C4-2B (cell line): ENCODE measurements at regions not wholly inside any gene's neighbourhood (a gene's known extent, or its start where the extent isn't known, plus 50 kb on each side); places are given as distances from the start of the nearest gene placed in this dataset.

Source experiments
- CTCF ChIP-seq: fragments of 450-650 bp; conservative IDR thresholded peaks from 2 replicates; pipeline ENCODE4 v1.5.1; 2017; ENCODE audit warnings: mild to moderate bottlenecking
- ZFX ChIP-seq: fragments of 450-650 bp; IDR thresholded peaks from 2 replicates; pipeline ENCODE4 v1.6.1; 2017

- TF ChIP-seq CTCF (no peak), ZFX (no peak)
These were observed 488.5 kb upstream of the RUNX1 start for GRCh38 chr21:35537604-35538003.
